SU-DHL-6 (cell line): ENCODE measurements at regions not wholly inside any gene's neighbourhood (a gene's known extent, or its start where the extent isn't known, plus 50 kb on each side); places are given as distances from the start of the nearest gene placed in this dataset.

Experiments
- CTCF ChIP-seq: fragments of 200-600 bp; sonication (generic); IDR thresholded peaks from one replicate; pipeline ENCODE4 v1.5.1; 2017; ENCODE audit warnings: antibody characterized with exemption, mild to moderate bottlenecking, low read length, moderate library complexity; ENCODE audit not compliant: insufficient read depth, poor library complexity, severe bottlenecking
- EZH2phosphoT487 ChIP-seq: fragments of 200-600 bp; sonication (generic), shearing (Covaris generic); conservative IDR thresholded peaks from 2 replicates; pipeline ENCODE4 v1.6.1; 2018; ENCODE audit warnings: mild to moderate bottlenecking, antibody characterized with exemption, low read length, moderate library complexity, mixed read lengths

DNA sequence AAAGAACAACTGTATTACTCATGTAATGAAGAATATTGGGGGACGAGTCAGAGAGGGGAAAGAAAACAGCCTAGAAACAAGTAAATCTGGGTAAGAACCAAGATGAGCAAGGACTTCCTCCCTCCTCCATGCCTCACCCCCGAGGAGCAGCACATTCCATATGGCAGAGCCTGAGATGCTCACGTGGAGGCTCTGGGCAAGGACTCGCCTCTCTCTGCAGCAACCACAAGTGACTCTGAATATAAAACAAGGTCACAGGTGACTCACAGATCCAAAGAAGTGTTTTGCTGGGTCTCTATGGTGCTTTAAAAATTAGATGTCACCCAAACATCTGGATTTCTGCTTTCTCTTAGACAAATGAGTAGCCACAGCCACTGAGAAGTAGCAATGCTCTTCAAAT, 453.0 kb upstream of the SULF2 start:
- no peak for TF ChIP-seq CTCF
- no peak for TF ChIP-seq EZH2phosphoT487
